Fibroblast of lung (primary cell): ENCODE measurements at regions not wholly inside any gene's neighbourhood (a gene's known extent, or its start where the extent isn't known, plus 50 kb on each side); places are given as distances from the start of the nearest gene placed in this dataset.

ENCODE experiments used
- DNase-seq, 2 donors: peaks; one replicate each; pipeline versions ENCODE4 v3.0.0 to v3.0.0-alpha.2; 2010; ENCODE audit warnings: low read depth in 2 of 2
- H2AFZ ChIP-seq: 2 replicates; pipeline ENCODE4 v1.5.1; 2012; ENCODE audit warnings: low read length, control low read depth, inconsistent platforms
- H3K27ac ChIP-seq: 2 replicates; pipeline ENCODE4 v1.5.1; 2011; ENCODE audit warnings: low read length, control low read depth; ENCODE audit not compliant: insufficient read depth
- H3K27me3 ChIP-seq: 2 replicates; pipeline ENCODE4 v1.5.1; 2011; ENCODE audit warnings: mild to moderate bottlenecking, low read length; ENCODE audit not compliant: control insufficient read depth, insufficient read depth
- H3K36me3 ChIP-seq: 2 replicates; pipeline ENCODE4 v1.5.1; 2011; ENCODE audit warnings: low read length; ENCODE audit not compliant: control insufficient read depth, insufficient read depth
- H3K4me1 ChIP-seq: 2 replicates; pipeline ENCODE4 v1.5.1; 2011; ENCODE audit warnings: low read length; ENCODE audit not compliant: control insufficient read depth, insufficient read depth; ENCODE audit errors: extremely low read depth
- H3K4me2 ChIP-seq: 2 replicates; pipeline ENCODE4 v1.5.1; 2011; ENCODE audit warnings: low read length, control low read depth; ENCODE audit not compliant: insufficient read depth; ENCODE audit errors: extremely low read depth
- H3K4me3 ChIP-seq, 4 experiments: fragments of 200-600 bp in 1 of 4; sonication (generic) in 1 of 4; replicated peaks in 1 of 4; 2 replicates each; pipeline ENCODE4 v1.5.1; 2011 to 2016; ENCODE audit warnings: low read length in 4 of 4, low read depth in 3 of 4, mild to moderate bottlenecking in 3 of 4, control low read depth in 2 of 4, inconsistent platforms in 1 of 4, mixed read lengths in 1 of 4; ENCODE audit not compliant: insufficient read depth in 1 of 4; ENCODE audit errors: control extremely low read depth in 1 of 4
- H3K79me2 ChIP-seq: 2 replicates; pipeline ENCODE4 v1.5.1; 2012; ENCODE audit warnings: mild to moderate bottlenecking, low read length, inconsistent platforms; ENCODE audit not compliant: control insufficient read depth, insufficient read depth
- H3K9ac ChIP-seq: 2 replicates; pipeline ENCODE4 v1.5.1; 2011; ENCODE audit warnings: mild to moderate bottlenecking, low read length, control low read depth; ENCODE audit not compliant: insufficient read depth
- H3K9me3 ChIP-seq: 2 replicates; pipeline ENCODE4 v1.5.1; 2012; ENCODE audit warnings: low read depth, low read length; ENCODE audit not compliant: control insufficient read depth, insufficient read depth
- H4K20me1 ChIP-seq: 2 replicates; pipeline ENCODE4 v1.5.1; 2011; ENCODE audit warnings: low read length; ENCODE audit not compliant: control insufficient read depth, insufficient read depth; ENCODE audit errors: extremely low read depth
- EZH2 ChIP-seq: IDR thresholded peaks from 2 replicates; pipeline ENCODE4 v1.5.1; 2012; ENCODE audit warnings: low read length, control low read depth, mild to moderate bottlenecking; ENCODE audit errors: missing control alignments
- TF ChIP-seq, protein P1 (sequence below), 2 donors: IDR thresholded peaks in 1 of 2; conservative IDR thresholded peaks in 1 of 2; 1 replicate in 1 of 2; 2 replicates in 1 of 2; pipeline ENCODE4 v1.5.1; 2011 to 2012; ENCODE audit warnings: low read length in 2 of 2, control low read depth in 1 of 2, inconsistent platforms in 1 of 2, low read depth in 1 of 2, mild to moderate bottlenecking in 1 of 2

DNA sequence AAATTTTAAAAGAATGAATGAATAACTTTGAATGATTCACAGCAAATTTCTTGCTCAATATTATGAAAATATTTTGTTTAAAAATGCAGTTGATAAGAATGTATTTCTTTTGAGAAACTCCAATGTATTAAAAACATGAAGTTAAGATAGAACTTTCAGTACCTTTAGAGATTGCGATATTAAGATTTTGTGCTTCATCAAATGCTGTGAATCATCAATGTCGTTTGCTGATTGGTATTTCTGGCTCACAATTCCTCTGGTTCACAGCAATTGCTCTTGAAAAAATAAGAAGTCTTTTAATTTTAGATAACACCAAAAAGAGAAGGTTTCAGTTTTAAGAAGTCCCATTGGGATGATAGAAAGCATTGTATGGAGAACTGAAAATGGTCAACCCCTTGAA is 228.7 kb downstream of the IKZF2 start:
- H3K9ac ChIP-seq: no peak overlapping the region
- no peak overlapping the region for H3K4me3 ChIP-seq
- H3K27me3 ChIP-seq: no peaks in the 10 kb centered on the region
- no peaks in the 10 kb centered on the region for H3K4me1 ChIP-seq
- H3K36me3 ChIP-seq: no peaks in the 10 kb centered on the region
- H3K9me3 ChIP-seq: no peaks in the 10 kb centered on the region
- no peak overlapping the region for H3K27ac ChIP-seq
- no peak overlapping the region for H3K4me2 ChIP-seq
- H3K79me2 ChIP-seq: no peaks in the 10 kb centered on the region
- no peak for DNase-seq
- TF ChIP-seq, protein P1, sequence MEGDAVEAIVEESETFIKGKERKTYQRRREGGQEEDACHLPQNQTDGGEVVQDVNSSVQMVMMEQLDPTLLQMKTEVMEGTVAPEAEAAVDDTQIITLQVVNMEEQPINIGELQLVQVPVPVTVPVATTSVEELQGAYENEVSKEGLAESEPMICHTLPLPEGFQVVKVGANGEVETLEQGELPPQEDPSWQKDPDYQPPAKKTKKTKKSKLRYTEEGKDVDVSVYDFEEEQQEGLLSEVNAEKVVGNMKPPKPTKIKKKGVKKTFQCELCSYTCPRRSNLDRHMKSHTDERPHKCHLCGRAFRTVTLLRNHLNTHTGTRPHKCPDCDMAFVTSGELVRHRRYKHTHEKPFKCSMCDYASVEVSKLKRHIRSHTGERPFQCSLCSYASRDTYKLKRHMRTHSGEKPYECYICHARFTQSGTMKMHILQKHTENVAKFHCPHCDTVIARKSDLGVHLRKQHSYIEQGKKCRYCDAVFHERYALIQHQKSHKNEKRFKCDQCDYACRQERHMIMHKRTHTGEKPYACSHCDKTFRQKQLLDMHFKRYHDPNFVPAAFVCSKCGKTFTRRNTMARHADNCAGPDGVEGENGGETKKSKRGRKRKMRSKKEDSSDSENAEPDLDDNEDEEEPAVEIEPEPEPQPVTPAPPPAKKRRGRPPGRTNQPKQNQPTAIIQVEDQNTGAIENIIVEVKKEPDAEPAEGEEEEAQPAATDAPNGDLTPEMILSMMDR (conservative IDR thresholded peaks at IDR 0.05 in 1 of 2, IDR thresholded peaks at IDR 0.05 in 1 of 2; ENCODE audit: low read depth in 1 of 2, low read length in 2 of 2): no peak
- TF ChIP-seq EZH2: no peak
- H2AFZ ChIP-seq: no peak overlapping the region
- no peaks in the 10 kb centered on the region for H4K20me1 ChIP-seq

DNA sequence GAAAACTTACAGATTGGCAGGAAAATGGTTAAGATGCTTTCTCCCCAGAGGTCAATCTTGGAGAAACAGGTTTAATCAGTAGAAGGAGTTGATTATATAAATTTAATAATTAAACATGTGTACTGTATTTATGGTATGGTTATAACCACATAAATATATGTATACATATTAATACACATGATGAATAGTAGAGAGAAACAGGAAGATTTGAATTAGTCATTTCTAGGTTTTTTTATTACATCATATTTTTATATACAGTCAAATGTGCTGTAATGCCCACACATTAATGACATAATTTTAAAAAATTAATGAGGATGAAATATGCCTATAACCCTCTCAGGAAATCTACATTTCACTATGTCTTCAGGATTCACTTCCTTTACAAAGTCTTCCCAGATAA is 229.7 kb downstream of the IKZF2 start:
- Histone ChIP-seq H3K9ac (no peak overlapping the region), H3K79me2 (no peaks in the 10 kb centered on the region), H3K4me3 (no peak overlapping the region), H3K36me3 (no peaks in the 10 kb centered on the region), H3K4me1 (no peaks in the 10 kb centered on the region), H4K20me1 (no peaks in the 10 kb centered on the region), H2AFZ (no peak overlapping the region), H3K4me2 (no peak overlapping the region), H3K27me3 (no peaks in the 10 kb centered on the region), H3K27ac (no peak overlapping the region), H3K9me3 (no peaks in the 10 kb centered on the region)
- DNase-seq: no peak
- TF ChIP-seq EZH2: no peak
- TF ChIP-seq, protein P1 (conservative IDR thresholded peaks at IDR 0.05 in 1 of 2, IDR thresholded peaks at IDR 0.05 in 1 of 2; ENCODE audit: low read depth in 1 of 2, low read length in 2 of 2): no peak

DNA sequence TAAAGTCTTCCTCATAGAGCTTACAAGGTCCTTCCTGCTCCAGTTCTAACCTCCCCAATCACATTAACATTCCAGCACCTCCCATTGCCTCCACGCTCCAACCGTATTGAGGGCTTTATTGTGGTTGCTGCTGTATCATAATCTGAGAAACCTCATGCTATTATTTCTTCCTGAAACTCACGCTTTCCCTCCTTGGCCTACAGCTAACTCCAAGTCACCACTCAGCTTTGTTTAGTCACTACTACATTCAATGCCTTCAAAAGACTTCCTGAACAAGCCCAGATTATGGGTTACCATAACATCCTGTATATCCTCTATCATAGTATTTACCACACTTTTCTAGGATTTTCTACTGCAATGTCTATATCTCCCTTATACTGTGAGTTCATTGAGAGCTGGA is 230.4 kb downstream of the IKZF2 start:
- no peak overlapping the region for H3K4me2 ChIP-seq
- H3K4me3 ChIP-seq: no peak overlapping the region
- no peaks in the 10 kb centered on the region for H3K4me1 ChIP-seq
- H4K20me1 ChIP-seq: no peaks in the 10 kb centered on the region
- H3K36me3 ChIP-seq: no peaks in the 10 kb centered on the region
- H3K9me3 ChIP-seq: no peaks in the 10 kb centered on the region
- no peak for DNase-seq
- no peaks in the 10 kb centered on the region for H3K27me3 ChIP-seq
- no peak overlapping the region for H3K27ac ChIP-seq
- TF ChIP-seq, protein P1 (conservative IDR thresholded peaks at IDR 0.05 in 1 of 2, IDR thresholded peaks at IDR 0.05 in 1 of 2; ENCODE audit: low read depth in 1 of 2, low read length in 2 of 2): no peak
- no peak for TF ChIP-seq EZH2
- no peak overlapping the region for H2AFZ ChIP-seq
- no peaks in the 10 kb centered on the region for H3K79me2 ChIP-seq
- no peak overlapping the region for H3K9ac ChIP-seq
